Calu3 (cell line): ENCODE measurements at regions not wholly inside any gene's neighbourhood (a gene's known extent, or its start where the extent isn't known, plus 50 kb on each side); places are given as distances from the start of the nearest gene placed in this dataset.

Experiments
- BruUV-seq: library from RNA; stranded (reverse); fragments of 400-500 nt; replicated peaks from 2 replicates; lab custom pipeline; 2021; lab: Mats Ljungman, UMichigan
- CTCF ChIA-PET: fragments of 300-600 bp; sonication (Branson Sonifier 250); formaldehyde crosslinking; loops from one replicate; lab custom pipeline; 2022; ENCODE audit warnings: antibody characterized with exemption; lab: Charles Lee
- DNase-seq: peaks from one replicate; pipeline ENCODE4 v3.0.0; 2022
- H3K27ac Mint-ChIP-seq: one replicate; pipeline ENCODE4 v1.8.0; 2022; ENCODE audit warnings: mixed read lengths; ENCODE audit not compliant: unreplicated experiment
- H3K27me3 Mint-ChIP-seq: one replicate; pipeline ENCODE4 v1.8.0; 2022; ENCODE audit warnings: mixed read lengths; ENCODE audit not compliant: unreplicated experiment
- H3K36me3 Mint-ChIP-seq: one replicate; pipeline ENCODE4 v1.8.0; 2022; ENCODE audit warnings: mild to moderate bottlenecking, moderate library complexity, mixed read lengths; ENCODE audit not compliant: insufficient read depth, unreplicated experiment
- H3K4me1 Mint-ChIP-seq: one replicate; pipeline ENCODE4 v1.8.0; 2022; ENCODE audit warnings: mild to moderate bottlenecking, low read depth, mixed read lengths; ENCODE audit not compliant: unreplicated experiment
- H3K4me3 Mint-ChIP-seq: one replicate; pipeline ENCODE4 v1.8.0; 2022; ENCODE audit warnings: mild to moderate bottlenecking, low read depth, moderate library complexity, mixed read lengths; ENCODE audit not compliant: unreplicated experiment
- H3K9me3 Mint-ChIP-seq: one replicate; pipeline ENCODE4 v1.8.0; 2022; ENCODE audit warnings: low read depth, mixed read lengths; ENCODE audit not compliant: unreplicated experiment
- intact Hi-C: fragments of 100-400 bp; cut with micrococcal nuclease; formaldehyde crosslinking; loops from one replicate; pipeline ENCODE4 v1.10.0; 2022; ENCODE audit not compliant: unreplicated experiment
- TF ChIP-seq, protein P1 (sequence below): fragments of 200-600 bp; IDR thresholded peaks from one replicate; pipeline ENCODE4 v1.8.0; 2022; ENCODE audit warnings: antibody characterized with exemption; ENCODE audit not compliant: unreplicated experiment

- H3K36me3 Mint-ChIP-seq = no peaks in the 10 kb centered on the region
- no TSS peak for BruUV-seq
- H3K4me1 Mint-ChIP-seq = no peaks in the 10 kb centered on the region
- no peak for DNase-seq
- H3K27me3 Mint-ChIP-seq = no peaks in the 10 kb centered on the region
- H3K27ac Mint-ChIP-seq = no peak overlapping the region
- H3K4me3 Mint-ChIP-seq = no peak overlapping the region
- TF ChIP-seq, protein P1, sequence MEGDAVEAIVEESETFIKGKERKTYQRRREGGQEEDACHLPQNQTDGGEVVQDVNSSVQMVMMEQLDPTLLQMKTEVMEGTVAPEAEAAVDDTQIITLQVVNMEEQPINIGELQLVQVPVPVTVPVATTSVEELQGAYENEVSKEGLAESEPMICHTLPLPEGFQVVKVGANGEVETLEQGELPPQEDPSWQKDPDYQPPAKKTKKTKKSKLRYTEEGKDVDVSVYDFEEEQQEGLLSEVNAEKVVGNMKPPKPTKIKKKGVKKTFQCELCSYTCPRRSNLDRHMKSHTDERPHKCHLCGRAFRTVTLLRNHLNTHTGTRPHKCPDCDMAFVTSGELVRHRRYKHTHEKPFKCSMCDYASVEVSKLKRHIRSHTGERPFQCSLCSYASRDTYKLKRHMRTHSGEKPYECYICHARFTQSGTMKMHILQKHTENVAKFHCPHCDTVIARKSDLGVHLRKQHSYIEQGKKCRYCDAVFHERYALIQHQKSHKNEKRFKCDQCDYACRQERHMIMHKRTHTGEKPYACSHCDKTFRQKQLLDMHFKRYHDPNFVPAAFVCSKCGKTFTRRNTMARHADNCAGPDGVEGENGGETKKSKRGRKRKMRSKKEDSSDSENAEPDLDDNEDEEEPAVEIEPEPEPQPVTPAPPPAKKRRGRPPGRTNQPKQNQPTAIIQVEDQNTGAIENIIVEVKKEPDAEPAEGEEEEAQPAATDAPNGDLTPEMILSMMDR = no peak
- no peaks in the 10 kb centered on the region for H3K9me3 Mint-ChIP-seq
- intact Hi-C loops = no loop called here
- CTCF ChIA-PET = interaction anchor here (0.7 kb wide), 1 partner anchor 22 kb away, joined by 3 read pairs; no protein-coding TSS in a partner anchor
Measured at GRCh38 chr19:13669780-13670355, 94.5 kb upstream of the MRI1 start.

DNA sequence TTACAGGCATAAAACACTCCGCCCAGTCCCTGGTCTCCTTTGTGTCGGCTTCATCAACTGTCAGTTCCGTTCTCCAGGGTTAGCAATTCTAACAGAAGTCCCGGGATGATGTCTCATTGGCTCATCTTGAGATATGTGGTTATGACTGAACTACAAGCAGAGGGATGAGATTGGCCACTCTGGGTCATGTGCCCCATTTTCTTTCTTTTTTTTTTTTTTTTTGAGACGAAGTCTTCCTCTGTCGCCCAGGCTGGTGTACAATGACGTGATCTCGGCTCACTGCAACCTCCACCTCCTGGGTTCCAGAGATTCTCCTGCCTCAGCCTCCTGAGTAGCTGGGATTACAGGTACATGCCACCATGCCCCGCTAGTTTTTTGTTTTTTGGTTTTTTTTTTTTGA is 95.4 kb upstream of the MRI1 start:
- intact Hi-C loops = no loop called here
- no peaks in the 10 kb centered on the region for H3K36me3 Mint-ChIP-seq
- DNase-seq = no peak
- H3K27me3 Mint-ChIP-seq = no peaks in the 10 kb centered on the region
- CTCF ChIA-PET = interaction anchor here (0.7 kb wide), 1 partner anchor 22 kb away, joined by 3 read pairs; no protein-coding TSS in a partner anchor
- TF ChIP-seq, protein P1 = no peak
- no TSS peak for BruUV-seq
- no peaks in the 10 kb centered on the region for H3K9me3 Mint-ChIP-seq
- H3K4me1 Mint-ChIP-seq = no peaks in the 10 kb centered on the region
- H3K4me3 Mint-ChIP-seq = no peak overlapping the region
- no peak overlapping the region for H3K27ac Mint-ChIP-seq

DNA sequence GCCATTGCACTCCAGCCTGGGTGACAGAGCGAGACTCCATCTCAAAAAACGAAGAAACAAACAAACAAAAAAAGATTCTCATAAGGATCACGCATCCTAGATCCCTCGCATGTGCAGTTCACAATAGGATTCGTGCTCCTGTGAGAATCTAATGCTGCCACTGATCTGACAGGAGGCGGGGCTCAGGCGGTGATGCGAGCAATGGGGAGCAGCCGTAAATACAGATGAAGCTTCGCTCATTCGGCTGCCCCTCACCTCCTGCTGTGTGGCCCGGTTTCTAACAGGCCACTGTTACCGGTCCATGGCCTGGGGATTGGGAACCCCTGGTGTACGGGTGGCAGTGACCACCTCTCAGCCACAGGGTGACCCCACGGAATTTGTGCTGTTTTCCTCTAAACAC is 98.2 kb upstream of the MRI1 start:
- DNase-seq = no peak
- intact Hi-C loops = no loop called here
- no peak overlapping the region for H3K4me3 Mint-ChIP-seq
- H3K9me3 Mint-ChIP-seq = no peaks in the 10 kb centered on the region
- TF ChIP-seq, protein P1 = no peak
- H3K36me3 Mint-ChIP-seq = no peaks in the 10 kb centered on the region
- no TSS peak for BruUV-seq
- no peaks in the 10 kb centered on the region for H3K4me1 Mint-ChIP-seq
- no peak overlapping the region for H3K27ac Mint-ChIP-seq
- CTCF ChIA-PET = no interaction called here
- H3K27me3 Mint-ChIP-seq = no peaks in the 10 kb centered on the region

DNA sequence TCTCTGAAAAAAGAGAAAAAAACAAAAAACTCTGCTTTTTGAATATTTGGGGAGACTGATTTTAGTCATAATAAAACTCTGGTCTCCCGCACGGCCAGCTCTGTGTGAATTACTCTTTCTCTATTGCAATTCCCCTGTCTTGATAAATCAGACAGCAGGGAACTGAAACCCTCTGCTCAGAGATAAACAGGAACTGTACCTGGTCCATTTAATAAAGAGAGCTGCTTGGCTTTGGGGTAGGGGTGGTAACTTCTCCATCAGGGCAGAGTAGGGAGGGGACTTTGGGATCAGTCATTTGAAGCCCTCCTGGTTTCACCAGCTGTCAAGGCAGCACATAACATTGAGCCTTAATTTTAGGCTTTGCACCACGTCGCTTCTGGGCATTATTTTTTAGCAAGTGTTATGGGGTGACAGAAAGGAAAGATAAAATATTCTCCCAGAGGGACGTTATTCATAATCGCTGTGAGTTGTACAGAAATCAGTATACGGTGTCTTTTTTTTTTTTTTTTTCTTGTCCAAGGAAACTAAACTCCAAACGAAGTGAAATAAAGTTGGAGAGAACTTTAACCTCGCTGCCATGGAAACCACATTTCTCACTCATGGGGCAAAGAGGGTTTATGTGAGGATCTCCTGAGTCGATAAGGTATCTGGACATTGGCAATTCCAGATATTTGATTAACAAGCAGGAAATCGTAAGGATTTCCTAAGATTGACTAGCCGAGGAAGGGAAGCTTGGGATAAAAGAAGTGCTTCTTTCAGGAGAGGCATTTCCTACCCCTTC is 99.0 kb upstream of the MRI1 start:
- H3K9me3 Mint-ChIP-seq = no peaks in the 10 kb centered on the region
- BruUV-seq = no TSS peak
- CTCF ChIA-PET = no interaction called here
- H3K4me1 Mint-ChIP-seq = no peaks in the 10 kb centered on the region
- H3K27me3 Mint-ChIP-seq = no peaks in the 10 kb centered on the region
- DNase-seq = no peak
- intact Hi-C loops = no loop called here
- no peak overlapping the region for H3K4me3 Mint-ChIP-seq
- TF ChIP-seq, protein P1 = no peak
- H3K27ac Mint-ChIP-seq = no peak overlapping the region
- H3K36me3 Mint-ChIP-seq = no peaks in the 10 kb centered on the region
